HG02623 (cell line): ENCODE measurements at regions not wholly inside any gene's neighbourhood (a gene's known extent, or its start where the extent isn't known, plus 50 kb on each side); places are given as distances from the start of the nearest gene placed in this dataset.
"Not testable (repeated sequence)": the region's sequence is repeated elsewhere in the genome, so short reads cannot be mapped to it uniquely, and the experiment has no call there.

Experiments
- ATAC-seq: cut with Tn5 transposase; IDR thresholded peaks from one replicate; pipeline ENCODE4 v1.9.1; 2021; ENCODE audit warnings: moderate library complexity; ENCODE audit not compliant: unreplicated experiment

DNA sequence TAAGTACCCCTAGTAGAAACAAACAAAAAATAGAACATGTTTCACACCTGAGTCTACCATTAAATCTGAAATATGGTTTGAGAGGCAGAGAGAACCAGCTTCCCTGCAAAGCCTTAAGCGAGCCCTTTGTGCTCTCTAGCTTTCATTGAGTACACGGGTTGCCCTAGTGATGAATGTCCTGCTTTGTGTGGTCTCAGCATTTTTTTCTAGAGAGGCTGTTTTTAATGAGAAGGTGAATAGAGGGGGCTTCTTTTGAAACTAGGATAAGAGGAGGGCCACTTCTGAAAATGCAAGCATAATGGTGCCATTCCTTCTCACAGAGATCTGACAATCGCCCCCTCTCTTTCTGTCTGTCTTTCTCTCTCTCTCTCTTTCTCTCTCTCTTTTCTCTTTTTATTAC is 131.3 kb downstream of the MACIR start:
- ATAC-seq, result no peak

GRCh38 chr5:103389357-103389756 is 130.8 kb downstream of the MACIR start:
- ATAC-seq, result no peak

GRCh38 chr5:103385722-103386121 is 127.2 kb downstream of the MACIR start:
- no peak for ATAC-seq

DNA sequence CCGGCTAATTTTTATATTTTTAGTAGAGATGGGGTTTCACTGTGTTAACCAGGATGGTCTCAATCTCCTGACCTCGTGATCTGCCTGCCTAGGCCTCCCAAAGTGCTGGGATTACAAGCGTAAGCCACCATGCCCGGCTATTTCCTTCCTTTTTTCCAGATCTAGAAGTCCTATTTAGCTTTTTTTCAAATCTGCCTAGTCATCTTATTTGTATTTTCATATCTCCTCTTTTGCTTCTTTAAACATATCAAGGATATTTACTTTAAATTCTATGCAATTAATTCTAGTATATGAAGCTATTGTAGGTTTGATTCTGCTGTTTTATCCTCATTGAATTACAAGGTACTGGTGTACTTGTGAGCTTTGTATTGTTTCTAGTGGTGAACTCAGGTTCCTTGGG is 119.1 kb downstream of the MACIR start:
- ATAC-seq, result not testable (repeated sequence)

DNA sequence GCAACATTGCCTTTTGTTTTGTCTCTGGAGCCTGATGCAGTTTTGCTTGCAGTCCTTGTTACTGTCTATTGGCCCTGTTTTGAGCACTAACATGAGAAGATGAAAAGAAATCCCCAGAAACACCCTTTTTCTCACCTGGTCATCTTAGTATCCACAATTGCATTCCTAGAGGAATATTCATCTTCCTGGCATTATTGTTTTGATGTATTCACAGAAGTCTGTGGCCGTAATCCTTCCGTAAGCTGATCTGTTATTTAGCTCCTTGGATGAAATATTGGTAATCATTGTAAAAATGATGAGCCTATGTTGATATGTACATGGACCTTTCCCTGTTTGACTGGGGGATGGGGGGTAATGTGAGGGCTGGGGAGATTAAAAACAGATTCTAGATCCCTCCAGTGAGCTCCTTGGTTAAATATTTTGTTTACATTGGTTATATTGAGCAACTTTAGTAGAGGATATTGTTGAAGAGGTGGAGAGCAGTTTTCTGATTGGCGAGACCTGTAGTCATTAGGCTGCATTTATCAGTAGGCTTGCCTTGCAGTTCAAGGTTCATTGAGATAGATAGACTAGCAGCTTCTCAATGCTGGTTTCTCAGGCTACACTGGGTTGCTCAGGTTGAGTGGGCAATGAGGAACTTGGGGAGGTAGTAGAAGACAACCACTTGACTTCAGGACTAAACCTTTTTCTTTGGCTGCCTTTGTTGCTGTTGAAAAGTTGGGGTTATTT is 117.5 kb downstream of the MACIR start:
- ATAC-seq, result no peak

GRCh38 chr5:103375350-103375749 is 116.8 kb downstream of the MACIR start:
- no peak for ATAC-seq

DNA sequence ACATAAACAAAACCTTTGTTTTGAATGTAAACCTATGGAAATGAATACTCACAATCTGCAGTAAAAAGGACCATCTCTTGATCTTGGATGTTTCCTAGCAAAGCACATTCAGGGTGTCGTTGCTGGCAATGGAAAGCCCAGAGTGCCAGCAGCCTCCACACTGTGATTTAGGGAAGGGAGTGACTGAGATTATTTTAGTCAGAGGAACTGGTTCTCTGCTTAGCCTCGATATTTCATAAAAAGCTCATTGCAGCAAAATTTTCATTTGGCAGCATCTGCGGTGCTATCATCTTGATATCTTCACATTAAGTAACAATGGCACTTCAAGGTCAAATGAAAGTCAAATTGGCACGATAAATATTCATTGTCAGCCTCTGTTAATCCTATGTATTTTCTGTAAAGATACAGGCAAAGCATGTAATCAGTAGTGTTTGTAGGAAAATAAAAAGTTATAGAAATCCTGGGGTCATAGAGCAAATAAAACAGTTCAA is 116.0 kb downstream of the MACIR start:
- ATAC-seq, result no peak

GRCh38 chr5:103373597-103374472 is 115.3 kb downstream of the MACIR start:
- no peak for ATAC-seq

DNA sequence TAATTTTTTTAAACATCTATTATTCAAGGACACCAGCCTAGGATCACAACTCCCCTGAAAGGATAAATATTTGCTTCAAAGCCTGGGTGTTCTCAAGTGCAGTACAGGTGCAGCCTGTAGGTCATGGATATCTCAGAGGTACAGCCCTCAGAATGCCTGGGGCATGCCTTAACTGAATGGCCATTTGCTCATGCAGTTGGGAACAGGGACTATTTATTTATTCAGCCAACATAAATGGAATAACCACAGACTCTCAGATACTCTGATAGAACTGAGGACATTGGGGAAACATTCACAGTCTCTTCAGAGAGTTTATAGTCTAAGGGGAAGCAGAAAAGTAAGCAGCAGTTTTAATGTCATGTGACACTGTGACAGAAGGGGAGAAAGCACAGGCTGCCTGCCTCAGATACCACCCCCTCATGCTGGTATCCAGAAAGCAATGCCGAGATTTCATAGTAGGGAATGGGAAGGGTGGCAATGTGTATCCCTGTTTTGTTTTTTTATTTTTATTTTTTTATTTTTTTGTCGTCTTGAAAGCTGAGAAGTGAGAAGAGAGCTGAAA is 112.6 kb downstream of the MACIR start:
- no peak for ATAC-seq

GRCh38 chr5:103369125-103370120 is 110.9 kb downstream of the MACIR start:
- ATAC-seq, result no peak

DNA sequence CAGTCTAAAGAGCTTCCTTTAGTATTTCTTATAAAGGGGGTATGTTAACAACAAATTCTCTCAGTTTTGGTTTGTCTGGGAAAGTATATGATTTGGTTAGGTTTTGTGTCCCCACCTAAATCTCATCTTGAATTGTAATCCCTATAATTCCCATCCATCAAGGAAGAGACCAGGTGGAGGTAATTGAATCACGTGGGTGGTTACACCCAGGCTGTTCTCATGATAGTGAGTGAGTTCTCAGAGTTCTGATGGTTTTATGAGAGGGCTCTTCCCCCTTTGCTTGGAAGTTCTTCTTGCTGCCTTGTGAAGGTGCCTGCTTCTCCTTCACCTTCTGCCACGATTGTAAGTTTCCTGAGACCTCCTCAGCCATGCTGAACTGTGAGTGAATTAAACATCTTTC is 109.1 kb downstream of the MACIR start:
- no peak for ATAC-seq

DNA sequence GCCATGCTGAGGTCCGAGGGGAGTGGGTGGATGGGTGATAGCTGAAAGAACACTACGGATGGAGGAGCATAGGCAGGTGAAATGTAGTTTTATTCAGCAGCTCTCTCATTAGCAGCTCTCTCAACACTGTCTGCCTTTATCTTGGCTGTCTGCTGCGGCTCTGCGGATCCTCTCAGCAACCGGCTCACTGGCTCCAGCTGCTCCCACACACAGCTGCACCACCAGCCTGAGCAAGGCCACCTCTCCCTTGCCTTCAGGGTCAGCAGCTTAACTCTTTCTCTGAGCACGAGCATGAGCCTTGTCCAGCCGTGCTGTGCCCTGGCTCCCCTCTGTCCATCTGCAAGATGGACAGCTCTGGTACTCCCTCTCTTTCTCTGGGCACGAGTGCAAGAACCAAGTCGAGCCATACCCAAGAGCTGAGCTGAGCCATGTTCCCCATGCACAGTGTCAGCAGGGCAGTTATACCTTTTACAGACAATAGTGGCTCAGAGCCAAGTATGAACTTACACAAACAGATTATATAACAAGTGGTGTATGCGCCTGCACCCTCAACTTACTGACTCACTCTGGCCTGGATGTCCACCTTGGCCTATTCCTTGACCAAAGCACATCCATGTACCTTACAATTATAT is 108.5 kb downstream of the MACIR start:
- ATAC-seq, result no peak

- ATAC-seq, result no peak
These were observed 105.5 kb downstream of the MACIR start for GRCh38 chr5:103364074-103364473.

DNA sequence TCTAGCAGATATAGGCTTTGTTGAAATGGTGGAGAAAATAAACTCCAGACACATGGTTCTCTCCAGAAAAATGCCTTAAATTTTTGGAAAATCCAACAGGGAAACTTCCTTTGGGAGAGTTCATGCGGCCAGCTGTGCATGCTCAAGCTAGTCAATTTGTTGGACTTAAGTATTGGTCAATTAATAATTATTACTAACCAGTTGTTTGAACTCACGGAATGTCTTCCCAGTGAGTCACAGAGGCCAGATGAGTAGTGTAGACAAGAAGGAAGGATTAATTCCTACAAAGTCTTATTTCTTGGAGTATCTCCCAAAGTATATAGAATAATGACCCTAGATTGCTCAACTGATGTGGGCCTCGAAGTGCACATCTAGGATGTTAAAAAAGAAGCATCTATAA is 103.6 kb downstream of the MACIR start:
- ATAC-seq, result no peak

GRCh38 chr5:103360475-103360874 is 101.9 kb downstream of the MACIR start:
- no peak for ATAC-seq

GRCh38 chr5:103358305-103358995 is 99.9 kb downstream of the MACIR start:
- ATAC-seq, result no peak

GRCh38 chr5:103357636-103358035 is 99.1 kb downstream of the MACIR start:
- no peak for ATAC-seq

GRCh38 chr5:103356350-103357091 is 98.0 kb downstream of the MACIR start:
- no peak for ATAC-seq

- ATAC-seq, result no peak
These were observed 97.0 kb downstream of the MACIR start for GRCh38 chr5:103355579-103355978.
